Stimulated activated CD4-positive, alpha-beta T cell treated with anti-CD3 and anti-CD28 coated beads, Interleukin-1b, Interleukin-23, amount 100 ng/mL, for 48 hours (primary cell): ENCODE measurements at regions not wholly inside any gene's neighbourhood (a gene's known extent, or its start where the extent isn't known, plus 50 kb on each side); places are given as distances from the start of the nearest gene placed in this dataset.
A peak's percentile ranks its signal among the peaks of the same experiment; 100 is the strongest.

Experiments
- DNase-seq: peaks from one replicate; pipeline ENCODE4 v3.0.0-alpha.2; 2020

- DNase-seq, result no peak
Observed at GRCh38 chr14:65794674-65795279, 382.2 kb downstream of the FUT8 start.

- DNase-seq, result no peak
Observed at GRCh38 chr14:65798216-65798615, 385.7 kb downstream of the FUT8 start.

- DNase-seq, result no peak
Observed at GRCh38 chr14:65800694-65801093, 388.2 kb downstream of the FUT8 start.

- DNase-seq, result no peak
Observed at GRCh38 chr14:65802196-65802595, 389.7 kb downstream of the FUT8 start.

- no peak for DNase-seq
Observed at GRCh38 chr14:65803885-65804284, 391.4 kb downstream of the FUT8 start.

- DNase-seq, result no peak
Observed at GRCh38 chr14:65804439-65805112, 392.0 kb downstream of the FUT8 start.

- no peak for DNase-seq
Observed at GRCh38 chr14:65805113-65805473, 392.6 kb downstream of the FUT8 start.

GRCh38 chr14:65808390-65808789, 395.9 kb downstream of the FUT8 start:
- no peak for DNase-seq

GRCh38 chr14:65810322-65810721, 397.8 kb downstream of the FUT8 start:
- no peak for DNase-seq

- no peak for DNase-seq
Observed at GRCh38 chr14:65813760-65814384, 401.3 kb downstream of the FUT8 start.

GRCh38 chr14:65815127-65815526, 402.6 kb downstream of the FUT8 start:
- no peak for DNase-seq

- DNase-seq, result no peak
Observed at GRCh38 chr14:65817011-65817410, 404.5 kb downstream of the FUT8 start.

- DNase-seq, result no peak
Observed at GRCh38 chr14:65819569-65819968, 407.0 kb downstream of the FUT8 start.

GRCh38 chr14:65821224-65821753, 408.8 kb downstream of the FUT8 start:
- no peak for DNase-seq

- peak; percentile 66 for DNase-seq
Observed at GRCh38 chr14:65824285-65824977, 411.9 kb downstream of the FUT8 start.

- DNase-seq, result no peak
Observed at GRCh38 chr14:65824978-65825299, 412.4 kb downstream of the FUT8 start.

GRCh38 chr14:65826946-65827345, 414.4 kb downstream of the FUT8 start:
- no peak for DNase-seq

- DNase-seq, result no peak
Observed at GRCh38 chr14:65827520-65827919, 415.0 kb downstream of the FUT8 start.

GRCh38 chr14:65828396-65828795, 415.9 kb downstream of the FUT8 start:
- DNase-seq, result no peak

- no peak for DNase-seq
Observed at GRCh38 chr14:65832431-65833266, 420.1 kb downstream of the FUT8 start.

- no peak for DNase-seq
Observed at GRCh38 chr14:65833267-65833880, 420.8 kb downstream of the FUT8 start.

GRCh38 chr14:65834051-65834450, 421.5 kb downstream of the FUT8 start:
- no peak for DNase-seq
